Osteoblast (primary cell): ENCODE measurements at regions not wholly inside any gene's neighbourhood (a gene's known extent, or its start where the extent isn't known, plus 50 kb on each side); places are given as distances from the start of the nearest gene placed in this dataset.

Experiments used
- DNase-seq: peaks from one replicate; pipeline ENCODE4 v3.0.0; 2011; ENCODE audit warnings: low spot score, mixed read lengths; ENCODE audit not compliant: insufficient read length; ENCODE audit errors: missing footprints
- H2AFZ ChIP-seq: 2 replicates; pipeline ENCODE4 v1.6.0; 2011; ENCODE audit warnings: mild to moderate bottlenecking, low read length
- H3K27ac ChIP-seq: 2 replicates; pipeline ENCODE4 v1.5.1; 2011; ENCODE audit warnings: mild to moderate bottlenecking, low read depth, low read length, moderate library complexity
- H3K27me3 ChIP-seq: 2 replicates; pipeline ENCODE4 v1.6.0; 2012; ENCODE audit warnings: mild to moderate bottlenecking, control low read depth, inconsistent platforms, low read length, moderate library complexity; ENCODE audit not compliant: insufficient read depth
- H3K36me3 ChIP-seq: 2 replicates; pipeline ENCODE4 v1.5.1; 2011; ENCODE audit warnings: mild to moderate bottlenecking, low read length, control low read depth, moderate library complexity; ENCODE audit not compliant: insufficient read depth
- H3K4me1 ChIP-seq: 2 replicates; pipeline ENCODE4 v1.5.1; 2011; ENCODE audit warnings: mild to moderate bottlenecking, low read length, control low read depth, moderate library complexity; ENCODE audit not compliant: insufficient read depth
- H3K4me2 ChIP-seq: 2 replicates; pipeline ENCODE4 v1.6.0; 2011; ENCODE audit warnings: mild to moderate bottlenecking, low read length; ENCODE audit not compliant: insufficient read depth
- H3K4me3 ChIP-seq: fragments of 200-600 bp; sonication (generic); 3 replicates; pipeline ENCODE4 v1.5.1; 2012; ENCODE audit warnings: mild to moderate bottlenecking, low read length, inconsistent platforms; ENCODE audit not compliant: insufficient read depth
- H3K79me2 ChIP-seq: 2 replicates; pipeline ENCODE4 v1.6.0; 2012; ENCODE audit warnings: mild to moderate bottlenecking, low read length, control low read depth, inconsistent platforms; ENCODE audit not compliant: insufficient read depth
- H3K9me3 ChIP-seq: 2 replicates; pipeline ENCODE4 v1.5.1; 2011; ENCODE audit warnings: low read depth, low read length, control low read depth
- H4K20me1 ChIP-seq: 2 replicates; pipeline ENCODE4 v1.6.0; 2012; ENCODE audit warnings: mild to moderate bottlenecking, low read length, control low read depth; ENCODE audit not compliant: insufficient read depth
- CTCF ChIP-seq: IDR thresholded peaks from 2 replicates; pipeline ENCODE4 v1.5.1; 2011; ENCODE audit warnings: mild to moderate bottlenecking, low read depth, low read length, moderate library complexity; ENCODE audit errors: extremely low read depth

- no peaks in the 10 kb centered on the region for H4K20me1 ChIP-seq
- no peaks in the 10 kb centered on the region for H3K79me2 ChIP-seq
- peaks cover 5% of the 10 kb centered on the region for H3K27me3 ChIP-seq
- no peaks in the 10 kb centered on the region for H3K36me3 ChIP-seq
- no peaks in the 10 kb centered on the region for H3K4me1 ChIP-seq
- no peaks in the 10 kb centered on the region for H3K9me3 ChIP-seq
- H3K4me2 ChIP-seq = no peak overlapping the region
- TF ChIP-seq CTCF = no peak
- no peak overlapping the region for H2AFZ ChIP-seq
- peak; percentile 42 for DNase-seq
- H3K4me3 ChIP-seq = no peak overlapping the region
- H3K27ac ChIP-seq = no peak overlapping the region
Measured at GRCh38 chr15:70251246-70251990, 153.7 kb upstream of the TLE3 start.

- H3K4me3 ChIP-seq = no peak overlapping the region
- no peaks in the 10 kb centered on the region for H4K20me1 ChIP-seq
- no peak overlapping the region for H2AFZ ChIP-seq
- no peak overlapping the region for H3K27ac ChIP-seq
- H3K79me2 ChIP-seq = no peaks in the 10 kb centered on the region
- H3K4me1 ChIP-seq = peaks cover 3% of the 10 kb centered on the region
- TF ChIP-seq CTCF = no peak
- peaks cover 5% of the 10 kb centered on the region for H3K27me3 ChIP-seq
- DNase-seq = peak; percentile 86
- H3K4me2 ChIP-seq = no peak overlapping the region
- no peaks in the 10 kb centered on the region for H3K9me3 ChIP-seq
- H3K36me3 ChIP-seq = no peaks in the 10 kb centered on the region
Measured at GRCh38 chr15:70250208-70251201, 152.8 kb upstream of the TLE3 start.

- Histone ChIP-seq H3K4me3 (no peak overlapping the region), H3K79me2 (no peaks in the 10 kb centered on the region), H3K9me3 (no peaks in the 10 kb centered on the region), H3K4me1 (peaks cover 3% of the 10 kb centered on the region), H3K27me3 (peaks cover 5% of the 10 kb centered on the region), H3K36me3 (no peaks in the 10 kb centered on the region), H2AFZ (no peak overlapping the region), H4K20me1 (no peaks in the 10 kb centered on the region), H3K27ac (no peak overlapping the region), H3K4me2 (no peak overlapping the region)
- DNase-seq = peak; percentile 75
- no peak for TF ChIP-seq CTCF
Measured at GRCh38 chr15:70249616-70250015, 151.9 kb upstream of the TLE3 start.
